HEK293 (cell line): ENCODE measurements at regions not wholly inside any gene's neighbourhood (a gene's known extent, or its start where the extent isn't known, plus 50 kb on each side); places are given as distances from the start of the nearest gene placed in this dataset.
A peak's percentile ranks its signal among the peaks of the same experiment; 100 is the strongest.

Experiments
- BCL11B ChIP-seq: fragments of 450-650 bp; formaldehyde crosslinking; IDR thresholded peaks from 2 replicates; pipeline ENCODE4 v1.5.1; 2016; ENCODE audit warnings: low read depth, missing biosample characterization, missing genetic modification characterization
- ZBTB1 ChIP-seq: fragments of 450-650 bp; formaldehyde crosslinking; IDR thresholded peaks from 2 replicates; pipeline ENCODE4 v1.5.1; 2016; ENCODE audit warnings: missing biosample characterization, missing genetic modification characterization
- ZNF146 ChIP-seq: fragments of 450-650 bp; formaldehyde crosslinking; IDR thresholded peaks from 2 replicates; pipeline ENCODE4 v1.5.1; 2016; ENCODE audit warnings: missing biosample characterization, missing genetic modification characterization
- ZNF555 ChIP-seq: fragments of 450-650 bp; formaldehyde crosslinking; conservative IDR thresholded peaks from 2 replicates; pipeline ENCODE4 v1.5.1; 2017; ENCODE audit warnings: missing biosample characterization, mild to moderate bottlenecking, missing genetic modification characterization, inconsistent platforms
- ZNF560 ChIP-seq: fragments of 450-650 bp; formaldehyde crosslinking; IDR thresholded peaks from 2 replicates; pipeline ENCODE4 v1.5.1; 2017; ENCODE audit warnings: missing biosample characterization, missing genetic modification characterization, borderline replicate concordance
- TF ChIP-seq, protein P1 (sequence below): fragments of 450-650 bp; formaldehyde crosslinking; IDR thresholded peaks from 2 replicates; pipeline ENCODE4 v1.5.1; 2016; ENCODE audit warnings: missing biosample characterization, missing genetic modification characterization
- TF ChIP-seq, protein P2 (sequence below): fragments of 450-650 bp; formaldehyde crosslinking; IDR thresholded peaks from 2 replicates; pipeline ENCODE4 v1.5.1; 2016; ENCODE audit warnings: missing biosample characterization, missing genetic modification characterization
- TF ChIP-seq, protein P3 (sequence below): fragments of 450-650 bp; formaldehyde crosslinking; IDR thresholded peaks from 2 replicates; pipeline ENCODE4 v1.5.1; 2016; ENCODE audit warnings: missing biosample characterization, missing genetic modification characterization

DNA sequence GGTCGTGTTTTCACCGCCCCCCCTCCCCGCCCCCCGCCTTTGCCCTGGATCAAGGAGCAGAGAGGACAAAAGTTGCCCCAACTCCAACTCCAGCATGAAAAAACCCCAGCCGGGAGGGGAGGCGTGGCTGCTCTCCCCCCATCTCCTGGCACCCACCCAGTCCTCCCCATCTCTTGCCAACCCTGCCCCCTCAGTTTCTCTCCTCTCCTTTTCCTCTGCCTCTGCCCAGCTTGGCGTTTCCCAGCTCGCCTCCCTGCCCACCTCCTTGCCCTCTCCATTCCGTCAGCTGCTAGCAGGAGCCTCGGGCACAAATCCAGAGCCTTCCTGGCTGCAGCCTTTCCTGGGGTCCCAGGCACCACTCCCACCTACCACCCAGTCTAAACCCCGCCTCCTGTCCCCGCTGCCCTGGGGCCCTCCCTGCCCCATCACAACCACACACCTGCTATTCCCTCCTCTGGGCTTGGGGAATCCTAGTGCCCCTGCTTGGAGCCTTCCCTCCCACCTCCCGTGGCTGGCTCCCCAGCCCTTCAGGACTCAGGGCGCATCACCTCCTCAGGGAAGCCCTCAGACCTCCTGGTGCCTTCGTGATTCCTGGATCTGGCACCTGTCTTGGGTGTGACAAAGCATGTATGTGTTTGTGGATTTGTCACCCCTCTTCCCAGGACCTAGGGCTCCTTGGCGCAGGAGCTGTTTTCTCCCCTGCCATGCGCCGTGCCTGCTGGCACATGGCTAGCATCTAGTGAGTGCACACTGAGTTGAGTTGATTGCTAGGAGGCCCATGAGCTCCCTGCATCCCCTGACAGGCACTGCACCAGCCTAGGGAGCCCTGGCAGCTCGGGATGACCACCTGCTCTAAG, 209.1 kb downstream of the TFCP2L1 start:
- TF ChIP-seq BCL11B (tag by site-specific recombination), result no peak
- TF ChIP-seq, protein P1, sequence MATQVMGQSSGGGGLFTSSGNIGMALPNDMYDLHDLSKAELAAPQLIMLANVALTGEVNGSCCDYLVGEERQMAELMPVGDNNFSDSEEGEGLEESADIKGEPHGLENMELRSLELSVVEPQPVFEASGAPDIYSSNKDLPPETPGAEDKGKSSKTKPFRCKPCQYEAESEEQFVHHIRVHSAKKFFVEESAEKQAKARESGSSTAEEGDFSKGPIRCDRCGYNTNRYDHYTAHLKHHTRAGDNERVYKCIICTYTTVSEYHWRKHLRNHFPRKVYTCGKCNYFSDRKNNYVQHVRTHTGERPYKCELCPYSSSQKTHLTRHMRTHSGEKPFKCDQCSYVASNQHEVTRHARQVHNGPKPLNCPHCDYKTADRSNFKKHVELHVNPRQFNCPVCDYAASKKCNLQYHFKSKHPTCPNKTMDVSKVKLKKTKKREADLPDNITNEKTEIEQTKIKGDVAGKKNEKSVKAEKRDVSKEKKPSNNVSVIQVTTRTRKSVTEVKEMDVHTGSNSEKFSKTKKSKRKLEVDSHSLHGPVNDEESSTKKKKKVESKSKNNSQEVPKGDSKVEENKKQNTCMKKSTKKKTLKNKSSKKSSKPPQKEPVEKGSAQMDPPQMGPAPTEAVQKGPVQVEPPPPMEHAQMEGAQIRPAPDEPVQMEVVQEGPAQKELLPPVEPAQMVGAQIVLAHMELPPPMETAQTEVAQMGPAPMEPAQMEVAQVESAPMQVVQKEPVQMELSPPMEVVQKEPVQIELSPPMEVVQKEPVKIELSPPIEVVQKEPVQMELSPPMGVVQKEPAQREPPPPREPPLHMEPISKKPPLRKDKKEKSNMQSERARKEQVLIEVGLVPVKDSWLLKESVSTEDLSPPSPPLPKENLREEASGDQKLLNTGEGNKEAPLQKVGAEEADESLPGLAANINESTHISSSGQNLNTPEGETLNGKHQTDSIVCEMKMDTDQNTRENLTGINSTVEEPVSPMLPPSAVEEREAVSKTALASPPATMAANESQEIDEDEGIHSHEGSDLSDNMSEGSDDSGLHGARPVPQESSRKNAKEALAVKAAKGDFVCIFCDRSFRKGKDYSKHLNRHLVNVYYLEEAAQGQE (tag by site-specific recombination), result no peak
- no peak for TF ChIP-seq ZNF146 (tag by site-specific recombination)
- TF ChIP-seq, protein P2, sequence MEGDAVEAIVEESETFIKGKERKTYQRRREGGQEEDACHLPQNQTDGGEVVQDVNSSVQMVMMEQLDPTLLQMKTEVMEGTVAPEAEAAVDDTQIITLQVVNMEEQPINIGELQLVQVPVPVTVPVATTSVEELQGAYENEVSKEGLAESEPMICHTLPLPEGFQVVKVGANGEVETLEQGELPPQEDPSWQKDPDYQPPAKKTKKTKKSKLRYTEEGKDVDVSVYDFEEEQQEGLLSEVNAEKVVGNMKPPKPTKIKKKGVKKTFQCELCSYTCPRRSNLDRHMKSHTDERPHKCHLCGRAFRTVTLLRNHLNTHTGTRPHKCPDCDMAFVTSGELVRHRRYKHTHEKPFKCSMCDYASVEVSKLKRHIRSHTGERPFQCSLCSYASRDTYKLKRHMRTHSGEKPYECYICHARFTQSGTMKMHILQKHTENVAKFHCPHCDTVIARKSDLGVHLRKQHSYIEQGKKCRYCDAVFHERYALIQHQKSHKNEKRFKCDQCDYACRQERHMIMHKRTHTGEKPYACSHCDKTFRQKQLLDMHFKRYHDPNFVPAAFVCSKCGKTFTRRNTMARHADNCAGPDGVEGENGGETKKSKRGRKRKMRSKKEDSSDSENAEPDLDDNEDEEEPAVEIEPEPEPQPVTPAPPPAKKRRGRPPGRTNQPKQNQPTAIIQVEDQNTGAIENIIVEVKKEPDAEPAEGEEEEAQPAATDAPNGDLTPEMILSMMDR (tag by site-specific recombination), result 0 out of 2 replicates have a peak, but pooled peaks have one; percentile 15
- no peak for TF ChIP-seq ZNF560 (tag by site-specific recombination)
- TF ChIP-seq ZNF555, result no peak
- no peak for TF ChIP-seq ZBTB1 (tag by site-specific recombination)
- TF ChIP-seq, protein P3, sequence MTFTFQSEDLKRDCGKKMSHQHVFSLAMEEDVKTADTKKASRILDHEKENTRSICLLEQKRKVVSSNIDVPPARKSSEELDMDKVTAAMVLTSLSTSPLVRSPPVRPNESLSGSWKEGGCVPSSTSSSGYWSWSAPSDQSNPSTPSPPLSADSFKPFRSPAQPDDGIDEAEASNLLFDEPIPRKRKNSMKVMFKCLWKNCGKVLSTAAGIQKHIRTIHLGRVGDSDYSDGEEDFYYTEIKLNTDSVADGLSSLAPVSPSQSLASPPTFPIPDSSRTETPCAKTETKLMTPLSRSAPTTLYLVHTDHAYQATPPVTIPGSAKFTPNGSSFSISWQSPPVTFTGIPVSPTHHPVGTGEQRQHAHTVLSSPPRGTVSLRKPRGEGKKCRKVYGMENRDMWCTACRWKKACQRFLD (tag by site-specific recombination), result no peak
